Spleen (tissue), 11 donors: ENCODE measurements at regions not wholly inside any gene's neighbourhood (a gene's known extent, or its start where the extent isn't known, plus 50 kb on each side); places are given as distances from the start of the nearest gene placed in this dataset.
A peak's percentile ranks its signal among the peaks of the same experiment; 100 is the strongest.

Source experiments
- DNase-seq: peaks from one replicate; pipeline ENCODE4 v3.0.0-alpha.2; 2020
- H3K27ac ChIP-seq, 8 donors: fragments of 200-600 bp; sonication (generic) in 7 of 8; 1 replicate in 4 of 8; 2 replicates in 4 of 8; pipeline versions ENCODE4 v1.5.0 to v1.8.0; 2016 to 2021; ENCODE audit warnings: inconsistent platforms in 4 of 8, mild to moderate bottlenecking in 4 of 8, moderate library complexity in 1 of 8
- H3K27me3 ChIP-seq, 7 donors: fragments of 200-600 bp; sonication (generic) in 6 of 7; replicated peaks in 1 of 7; 1 replicate in 4 of 7; 2 replicates in 3 of 7; pipeline versions ENCODE4 v1.5.0 to v1.8.0; 2016 to 2021; ENCODE audit warnings: inconsistent platforms in 3 of 7, mild to moderate bottlenecking in 1 of 7
- H3K36me3 ChIP-seq, 6 donors: fragments of 200-600 bp; sonication (generic) in 5 of 6; 1 replicate in 4 of 6; 2 replicates in 2 of 6; pipeline versions ENCODE4 v1.5.0 to v1.8.0; 2016 to 2021; ENCODE audit warnings: inconsistent platforms in 2 of 6
- H3K4me1 ChIP-seq, 6 donors: fragments of 200-600 bp; sonication (generic) in 5 of 6; 1 replicate in 3 of 6; 2 replicates in 3 of 6; pipeline versions ENCODE4 v1.5.0 to v1.8.0; 2016 to 2021; ENCODE audit warnings: inconsistent platforms in 3 of 6
- H3K4me3 ChIP-seq, 8 donors: fragments of 200-600 bp; sonication (generic) in 7 of 8; 1 replicate in 4 of 8; 2 replicates in 4 of 8; pipeline versions ENCODE4 v1.5.0 to v1.8.0; 2016 to 2021; ENCODE audit warnings: inconsistent platforms in 4 of 8, mild to moderate bottlenecking in 4 of 8, moderate library complexity in 2 of 8
- H3K9me3 ChIP-seq, 8 donors: fragments of 200-600 bp; sonication (generic) in 7 of 8; 1 replicate in 4 of 8; 2 replicates in 4 of 8; pipeline versions ENCODE4 v1.5.0 to v1.8.0; 2016 to 2021; ENCODE audit warnings: inconsistent platforms in 4 of 8
- CTCF ChIP-seq, 11 experiments: fragments of 200-600 bp in 7 of 11; fragments of 450-650 bp in 4 of 11; sonication (generic) in 4 of 11; IDR thresholded peaks in 8 of 11; conservative IDR thresholded peaks in 3 of 11; 1 replicate in 7 of 11; 2 replicates in 4 of 11; pipeline versions ENCODE4 v1.4.0 to v1.8.0; 2016 to 2021; ENCODE audit warnings: antibody characterized with exemption in 11 of 11, inconsistent platforms in 4 of 11, mild to moderate bottlenecking in 1 of 11
- POLR2A ChIP-seq, 3 donors: fragments of 450-650 bp; IDR thresholded peaks; one replicate each; pipeline ENCODE4 v1.5.1; 2017; ENCODE audit warnings: antibody characterized with exemption in 3 of 3, mild to moderate bottlenecking in 1 of 3
- POLR2AphosphoS5 ChIP-seq, 3 donors: sonication (generic); formaldehyde crosslinking; IDR thresholded peaks; one replicate each; pipeline ENCODE4 v1.5.1; 2017; ENCODE audit warnings: antibody characterized with exemption in 3 of 3
- WGBS, 5 donors: extraction: QIAGEN DNeasy Blood & Tissue Kit in 3 of 5; methylation state at CpG; one replicate each; pipeline versions ENCODE4 v1.1.5 to v1.1.7; 2013 to 2018; 5-methylcytosine and 5-hydroxymethylcytosine counted together
- intact Hi-C: fragments of 100-400 bp; cut with DNase I; formaldehyde crosslinking; loops from one replicate; pipeline ENCODE4 v1.15.0; 2023; ENCODE audit warnings: low total_unique reads
- donor health status: healthy with polysubstance abuse.
- donor health status: DM: no; HTN: no; CAD: no; lungs with moderate emphysema.
- donor health status: DM: no; HTN: no; CAD: no.
- donor health status: Bipolar disorder and iron deficiency.
- donor health status: healthy.
- donor health status: DM: no; HTN: no; CAD: no.
- donor health status: DM: yes; HTN: yes; CAD: no.

- Histone ChIP-seq H3K4me1 (peaks cover 0 to 5% (median 0%) of the 10 kb centered on the region in 6 donors), H3K36me3 (no peaks in the 10 kb centered on the region), H3K9me3 (no peaks in the 10 kb centered on the region), H3K4me3 (no peak overlapping the region), H3K27ac (no peak overlapping the region), H3K27me3 (peaks cover 0 to 16% (median 0%) of the 10 kb centered on the region in 7 donors)
- intact Hi-C loops: no loop called here
- 65 to 80% (median 71%) methylated on average over 6 of the region's 6 CpGs for WGBS, 5 donors
- TF ChIP-seq POLR2A (IDR thresholded peaks at IDR 0.05): no peak
- TF ChIP-seq POLR2AphosphoS5 (IDR thresholded peaks at IDR 0.05): no peak
- TF ChIP-seq CTCF (IDR thresholded peaks at IDR 0.05 in 8 of 11, conservative IDR thresholded peaks at IDR 0.05 in 3 of 11): no peak
- DNase-seq: no peak
These were observed 69.3 kb upstream of the CCDC160 start for GRCh38 chrX:134167591-134168203.

- no peak for TF ChIP-seq CTCF (IDR thresholded peaks at IDR 0.05 in 8 of 11, conservative IDR thresholded peaks at IDR 0.05 in 3 of 11)
- peaks cover 0 to 51% (median 7%) of the 10 kb centered on the region in 7 donors for H3K27me3 ChIP-seq
- no peaks in the 10 kb centered on the region for H3K9me3 ChIP-seq
- 2 to 51% (median 3%) methylated on average over 29 to 74 of the region's 74 CpGs for WGBS, 5 donors
- H3K4me1 ChIP-seq: peaks cover 0 to 17% (median 0%) of the 10 kb centered on the region in 6 donors
- H3K4me3 ChIP-seq: peak overlapping the region; percentile 37 to 75 (median 52)
- intact Hi-C loops: no loop called here
- peak; percentile 79 for DNase-seq
- H3K27ac ChIP-seq: peak overlapping the region in 3 of 8 donors; percentile 26 to 50 (median 30)
- no peaks in the 10 kb centered on the region for H3K36me3 ChIP-seq
These were observed 65.1 kb upstream of the CCDC160 start for GRCh38 chrX:134171661-134172587.

GRCh38 chrX:134172588-134173259 lies 64.3 kb upstream of the CCDC160 start:
- Histone ChIP-seq H3K36me3 (no peaks in the 10 kb centered on the region), H3K27me3 (peaks cover 0 to 57% (median 7%) of the 10 kb centered on the region in 7 donors), H3K27ac (peak overlapping the region in 3 of 8 donors; percentile 26 to 50 (median 30)), H3K4me1 (peaks cover 0 to 17% (median 0%) of the 10 kb centered on the region in 6 donors), H3K4me3 (peak overlapping the region; percentile 37 to 75 (median 52)), H3K9me3 (no peaks in the 10 kb centered on the region)
- DNase-seq: peak; percentile 84
- intact Hi-C loops: no loop called here
- TF ChIP-seq CTCF (IDR thresholded peaks at IDR 0.05 in 8 of 11, conservative IDR thresholded peaks at IDR 0.05 in 3 of 11) (no peak), POLR2A (IDR thresholded peaks at IDR 0.05) (no peak), POLR2AphosphoS5 (IDR thresholded peaks at IDR 0.05) (no peak)
- 0 to 45% (median 0%) methylated on average over 1 to 51 of the region's 51 CpGs for WGBS, 5 donors
